ENCODE measurements at regions not wholly inside any gene's neighbourhood (a gene's known extent, or its start where the extent isn't known, plus 50 kb on each side); places are given as distances from the start of the nearest gene placed in this dataset.
A peak's percentile ranks its signal among the peaks of the same experiment; 100 is the strongest.

DNA sequence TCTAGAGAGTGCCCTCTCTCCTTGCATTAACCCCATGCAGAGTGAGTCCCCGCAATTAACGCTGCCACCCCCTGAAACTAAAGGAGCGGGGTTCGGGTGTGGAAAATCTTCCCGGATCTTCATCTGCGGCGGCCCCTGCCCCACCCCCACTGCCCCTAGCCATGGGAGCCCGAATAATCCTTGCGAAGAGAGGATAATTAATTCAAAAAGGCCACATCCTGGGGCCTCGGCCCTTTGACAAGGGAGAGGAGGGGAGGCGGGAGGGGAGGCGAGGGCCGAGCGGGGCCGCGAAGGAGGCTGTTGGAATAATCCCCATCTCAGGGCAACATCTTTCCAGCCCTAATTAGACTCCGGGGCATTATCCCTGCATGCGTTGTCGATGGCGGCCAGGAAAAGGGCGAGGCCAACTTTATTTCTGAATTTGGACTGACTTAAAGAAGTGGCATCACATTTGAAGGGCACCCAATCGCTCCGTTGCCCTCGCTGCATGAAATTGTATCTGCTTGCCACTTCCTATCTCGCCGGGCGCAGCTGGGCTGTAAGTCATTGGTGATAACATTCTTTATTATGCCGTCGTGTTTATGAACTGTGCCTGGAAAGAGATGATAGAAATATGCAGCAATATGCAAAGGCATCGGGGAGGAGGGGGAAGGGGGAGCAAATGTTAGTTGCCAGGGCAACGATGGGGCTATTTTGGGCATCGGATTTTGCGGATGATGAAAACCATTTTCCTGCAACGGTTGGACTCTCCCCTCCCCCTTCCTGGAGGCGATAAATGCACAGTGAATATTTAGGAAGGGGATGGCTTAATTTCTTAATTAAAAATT lies 387.1 kb upstream of the TNRC6C start (continued):
- TF ChIP-seq REST (IDR thresholded peaks at IDR 0.05; ENCODE audit: borderline replicate concordance), result no peak
- TF ChIP-seq REST (CRISPR knock-in tag; IDR thresholded peaks at IDR 0.05; ENCODE audit: low read depth), result no peak
- no peak for TF ChIP-seq PYGO2 (tag; IDR thresholded peaks at IDR 0.05)
- TF ChIP-seq NCOA6 (IDR thresholded peaks at IDR 0.05), result no peak
- TF ChIP-seq NELFE (IDR thresholded peaks at IDR 0.05; ENCODE audit: insufficient read depth, insufficient read length), result no peak
- no peak for TF ChIP-seq BRF1 (IDR thresholded peaks at IDR 0.05; ENCODE audit: borderline replicate concordance, extremely low read depth, insufficient read length)
- no peak for TF ChIP-seq NUFIP1 (IDR thresholded peaks at IDR 0.05; ENCODE audit: partially characterized antibody)
- TF ChIP-seq MITF (IDR thresholded peaks at IDR 0.05), result no peak
- TF ChIP-seq SREBF1 (IDR thresholded peaks at IDR 0.05; ENCODE audit: borderline replicate concordance, low read depth, low read length), result no peak
- TF ChIP-seq ZNF780A (CRISPR knock-in tag; IDR thresholded peaks at IDR 0.05), result no peak
- peak; percentile 69 for TF ChIP-seq FOXM1 (IDR thresholded peaks at IDR 0.05; ENCODE audit: low read depth)
- TF ChIP-seq FOXM1 (CRISPR knock-in tag; IDR thresholded peaks at IDR 0.05; ENCODE audit: low read depth), result no peak
- TF ChIP-seq LCOR (CRISPR knock-in tag; IDR thresholded peaks at IDR 0.05), result peak; percentile 59; the same call in 1 of the 2 replicates
- TF ChIP-seq FUS (optimal IDR thresholded peaks at IDR 0.05; ENCODE audit: low read depth, low read length), result no peak
- TF ChIP-seq MAX (CRISPR knock-in tag; IDR thresholded peaks at IDR 0.05), result no peak
